Omental fat pad (tissue), 3 donors: ENCODE measurements at regions not wholly inside any gene's neighbourhood (a gene's known extent, or its start where the extent isn't known, plus 50 kb on each side); places are given as distances from the start of the nearest gene placed in this dataset.

Experiments
- ATAC-seq: fragments of 150-250 bp; one replicate; pipeline ENCODE4 v1.9.1; 2016; ENCODE audit warnings: mild to moderate bottlenecking, moderate library complexity; ENCODE audit not compliant: low FRiP score
- DNase-seq: peaks from one replicate; pipeline ENCODE4 v3.0.0-alpha.2; 2019; ENCODE audit warnings: low spot score
- TF ChIP-seq, protein P1 (sequence below), 3 donors: fragments of 450-650 bp; IDR thresholded peaks; one replicate each; pipeline ENCODE4 v1.5.1; 2016 to 2017; ENCODE audit warnings: antibody characterized with exemption in 3 of 3, mild to moderate bottlenecking in 3 of 3, moderate library complexity in 2 of 3

DNA sequence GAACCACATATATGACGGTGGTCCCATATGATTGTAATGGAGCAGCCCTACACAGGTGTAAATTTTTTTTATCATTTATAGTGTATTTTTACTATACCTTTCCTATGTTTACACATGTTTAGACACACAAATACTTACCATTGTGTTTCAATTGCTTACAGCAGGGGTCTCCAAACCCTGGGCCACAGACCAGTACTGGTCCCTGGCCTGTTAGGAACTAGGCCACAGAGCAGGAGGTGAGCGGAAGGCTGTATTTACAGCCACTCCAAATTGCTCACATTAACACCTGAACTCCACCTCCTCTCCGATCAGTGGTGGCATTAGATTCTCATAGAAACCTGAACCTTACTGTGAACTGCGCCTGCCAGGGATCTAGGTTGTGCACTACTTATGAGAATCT is 201.8 kb upstream of the NDST4 start:
- DNase-seq (no peak), ATAC-seq (no peak)
- TF ChIP-seq, protein P1, sequence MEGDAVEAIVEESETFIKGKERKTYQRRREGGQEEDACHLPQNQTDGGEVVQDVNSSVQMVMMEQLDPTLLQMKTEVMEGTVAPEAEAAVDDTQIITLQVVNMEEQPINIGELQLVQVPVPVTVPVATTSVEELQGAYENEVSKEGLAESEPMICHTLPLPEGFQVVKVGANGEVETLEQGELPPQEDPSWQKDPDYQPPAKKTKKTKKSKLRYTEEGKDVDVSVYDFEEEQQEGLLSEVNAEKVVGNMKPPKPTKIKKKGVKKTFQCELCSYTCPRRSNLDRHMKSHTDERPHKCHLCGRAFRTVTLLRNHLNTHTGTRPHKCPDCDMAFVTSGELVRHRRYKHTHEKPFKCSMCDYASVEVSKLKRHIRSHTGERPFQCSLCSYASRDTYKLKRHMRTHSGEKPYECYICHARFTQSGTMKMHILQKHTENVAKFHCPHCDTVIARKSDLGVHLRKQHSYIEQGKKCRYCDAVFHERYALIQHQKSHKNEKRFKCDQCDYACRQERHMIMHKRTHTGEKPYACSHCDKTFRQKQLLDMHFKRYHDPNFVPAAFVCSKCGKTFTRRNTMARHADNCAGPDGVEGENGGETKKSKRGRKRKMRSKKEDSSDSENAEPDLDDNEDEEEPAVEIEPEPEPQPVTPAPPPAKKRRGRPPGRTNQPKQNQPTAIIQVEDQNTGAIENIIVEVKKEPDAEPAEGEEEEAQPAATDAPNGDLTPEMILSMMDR (IDR thresholded peaks at IDR 0.05): no peak

DNA sequence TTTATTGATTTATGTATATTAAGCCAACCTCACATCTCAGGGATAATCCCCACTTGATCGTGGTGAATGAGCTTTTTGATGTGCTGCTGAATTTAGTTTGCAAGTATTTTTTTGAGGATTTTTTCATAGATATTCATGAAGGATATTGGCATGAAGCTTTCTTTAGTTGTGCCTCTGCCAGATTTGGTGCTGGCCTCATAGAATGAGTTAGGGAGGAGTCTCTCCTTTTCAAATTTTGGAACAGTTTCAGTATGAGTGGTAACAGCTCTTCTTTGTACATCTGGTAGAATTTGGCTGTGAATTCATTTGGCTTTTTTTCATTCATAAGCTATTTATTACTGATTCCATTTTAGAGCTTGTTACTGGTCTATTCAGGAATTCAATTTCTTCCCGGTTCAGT is 197.2 kb upstream of the NDST4 start:
- DNase-seq: no peak
- ATAC-seq: no peak
- TF ChIP-seq, protein P1 (IDR thresholded peaks at IDR 0.05): no peak

DNA sequence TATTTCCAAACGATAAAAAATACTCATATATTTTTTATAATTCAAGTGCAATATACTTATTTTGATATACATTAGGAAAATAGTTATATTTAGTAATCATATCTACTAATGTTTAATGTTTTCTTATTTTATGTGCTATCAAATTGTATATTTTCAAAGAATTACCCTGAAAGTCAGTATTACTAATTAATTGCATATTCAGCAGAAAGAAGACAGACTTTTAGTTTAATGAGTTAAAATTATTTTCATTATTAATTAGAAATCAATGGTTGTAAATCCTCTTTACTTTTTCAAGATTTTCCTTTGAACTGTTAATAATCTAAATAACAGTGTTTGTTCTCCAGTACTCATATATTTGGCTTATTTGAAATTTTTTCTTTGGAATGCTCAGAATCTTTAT is 181.3 kb upstream of the NDST4 start:
- TF ChIP-seq, protein P1 (IDR thresholded peaks at IDR 0.05): no peak
- DNase-seq (no peak), ATAC-seq (no peak)

DNA sequence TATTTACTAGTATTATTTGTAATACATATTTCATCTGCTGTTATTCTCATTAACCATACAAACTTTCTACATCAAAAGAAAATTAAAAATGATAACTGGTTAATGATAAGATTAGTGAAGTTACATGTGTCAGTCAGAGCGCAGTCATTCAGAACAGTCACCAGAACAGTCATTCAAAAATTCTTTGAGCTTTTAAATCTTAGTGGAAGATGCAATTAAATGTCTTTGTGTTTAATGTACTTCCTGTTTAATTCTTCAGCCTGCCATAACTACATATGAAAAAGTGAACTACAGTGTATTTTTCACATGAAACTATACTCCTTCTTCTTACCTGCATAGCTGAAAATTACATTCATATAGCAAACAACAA is 179.7 kb upstream of the NDST4 start:
- TF ChIP-seq, protein P1 (IDR thresholded peaks at IDR 0.05): no peak
- ATAC-seq: no peak

DNA sequence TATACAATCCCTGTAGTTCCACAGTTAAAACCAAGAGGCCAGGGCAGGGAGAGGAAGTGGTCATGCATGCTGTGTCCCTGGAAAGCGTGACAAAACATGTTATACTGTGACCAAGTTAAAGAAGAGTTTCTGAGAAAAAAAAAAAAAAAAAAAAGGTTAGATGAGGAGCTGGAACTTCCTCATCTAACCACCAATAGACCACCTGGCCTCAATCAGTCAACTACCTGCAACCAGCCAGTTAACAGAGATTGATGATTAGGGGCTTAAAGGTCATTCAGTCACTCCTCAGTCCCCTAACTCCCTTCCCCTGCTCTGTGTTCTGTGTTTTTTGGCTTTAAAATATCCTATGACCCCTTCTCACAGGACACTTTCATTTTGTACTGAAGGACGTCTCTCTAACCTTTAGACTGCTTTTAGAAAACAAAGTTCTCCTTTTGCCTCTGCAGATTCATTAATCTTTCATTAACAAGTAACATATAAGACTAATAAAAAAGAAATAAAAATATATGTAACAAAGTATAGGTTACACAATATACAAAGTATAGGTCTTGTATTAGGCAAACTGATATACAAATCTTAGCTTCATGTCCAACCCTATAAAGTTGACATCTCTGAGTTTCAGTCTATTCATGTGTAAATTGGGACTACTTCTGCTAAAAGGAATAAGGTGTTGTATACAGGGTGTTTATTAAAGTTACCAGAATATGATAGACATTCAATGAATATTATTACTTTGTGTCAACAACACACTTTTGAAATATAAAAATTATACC is 179.1 kb upstream of the NDST4 start:
- ATAC-seq (no peak), DNase-seq (no peak)
- TF ChIP-seq, protein P1 (IDR thresholded peaks at IDR 0.05): no peak

More for the DNA sequence above, 179.7 kb upstream of the NDST4 start:
- DNase-seq: no peak

DNA sequence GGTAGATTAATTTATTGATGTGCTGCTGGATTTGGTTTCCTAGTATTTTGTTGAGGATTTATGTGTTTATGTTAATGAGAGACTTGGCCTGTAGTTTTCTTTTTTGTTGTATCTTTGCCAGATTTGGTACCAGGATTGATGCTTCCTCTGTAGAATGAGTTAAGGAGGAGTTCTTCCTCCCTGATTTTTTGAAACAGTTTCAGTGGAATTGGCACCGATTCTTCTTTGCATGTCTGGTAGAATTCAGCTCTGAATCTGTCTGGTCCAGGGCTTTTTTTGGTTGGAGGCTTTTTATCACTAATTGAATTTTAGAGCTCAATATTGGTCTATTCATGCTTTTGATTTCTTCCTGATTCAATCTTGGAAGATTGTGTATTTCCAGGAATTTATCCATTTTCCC is 174.0 kb upstream of the NDST4 start:
- ATAC-seq (no peak), DNase-seq (no peak)
- TF ChIP-seq, protein P1 (IDR thresholded peaks at IDR 0.05): no peak

DNA sequence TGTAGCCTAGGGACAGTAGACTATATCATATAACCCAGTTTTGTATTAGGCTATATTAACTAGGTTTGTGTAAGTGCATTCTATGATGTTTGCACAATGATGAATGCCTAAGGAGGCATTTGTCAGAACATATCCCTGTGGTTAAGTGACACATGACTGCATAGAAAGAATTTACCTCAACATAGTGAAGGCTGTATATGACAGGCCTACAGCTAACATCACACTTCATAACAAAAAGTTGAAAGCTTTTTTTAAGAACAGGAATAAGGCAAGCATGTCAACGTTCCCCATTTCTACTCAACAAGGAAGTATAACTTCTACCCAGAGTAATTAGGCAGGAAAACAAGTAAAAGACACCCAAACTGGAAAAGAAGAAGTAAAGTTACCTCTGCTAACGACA is 165.9 kb upstream of the NDST4 start:
- TF ChIP-seq, protein P1 (IDR thresholded peaks at IDR 0.05): no peak
- no peak for ATAC-seq
- DNase-seq: no peak
